NCI-H748 (cell line): ENCODE measurements at regions not wholly inside any gene's neighbourhood (a gene's known extent, or its start where the extent isn't known, plus 50 kb on each side); places are given as distances from the start of the nearest gene placed in this dataset.
"Not testable (repeated sequence)": the region's sequence is repeated elsewhere in the genome, so short reads cannot be mapped to it uniquely, and the experiment has no call there.

Experiments used
- DNase-seq: peaks from one replicate; lab custom pipeline; 2025; ENCODE audit not compliant: unreplicated experiment; lab: John Stamatoyannopoulos, UW

DNA sequence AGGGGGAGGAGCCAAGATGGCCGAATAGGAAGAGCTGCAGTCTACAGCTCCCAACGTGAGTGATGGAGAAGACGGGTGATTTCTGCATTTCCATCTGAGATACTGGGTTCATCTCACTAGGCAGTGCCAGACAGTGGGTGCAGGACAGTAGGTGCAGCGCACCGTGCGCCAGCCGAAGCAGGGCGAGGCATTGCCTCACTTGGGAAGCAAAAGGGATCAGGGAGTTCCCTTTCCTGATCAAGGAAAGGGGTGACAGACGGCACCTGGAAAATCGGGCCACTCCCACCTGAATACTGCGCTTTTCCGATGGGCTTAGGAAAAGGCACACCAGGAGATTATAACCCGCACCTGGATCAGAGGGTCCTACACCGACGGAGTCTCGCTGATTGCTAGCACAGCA is 121.1 kb upstream of the SESTD1 start:
- DNase-seq, result not testable (repeated sequence)

DNA sequence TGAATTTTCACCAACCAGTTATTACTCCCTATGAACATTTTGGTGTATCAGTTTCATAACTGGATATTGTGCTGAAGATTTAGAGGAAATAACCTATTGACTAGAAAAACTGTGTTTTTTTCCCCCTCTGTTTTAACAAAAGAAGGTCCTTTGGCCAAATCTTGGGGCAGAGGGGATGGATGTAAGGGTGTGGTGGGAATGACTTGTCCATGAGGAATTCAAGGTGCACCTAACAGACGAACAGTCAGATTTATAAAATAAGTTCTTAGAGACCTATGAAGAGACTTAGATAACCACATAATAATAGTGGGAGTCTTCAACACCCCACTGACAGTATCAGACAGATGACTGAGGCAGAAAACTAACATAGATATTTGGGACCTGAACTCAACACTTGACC is 119.3 kb upstream of the SESTD1 start:
- no peak for DNase-seq

- DNase-seq, result no peak
These were observed 112.7 kb upstream of the SESTD1 start for GRCh38 chr2:179377296-179377695.

DNA sequence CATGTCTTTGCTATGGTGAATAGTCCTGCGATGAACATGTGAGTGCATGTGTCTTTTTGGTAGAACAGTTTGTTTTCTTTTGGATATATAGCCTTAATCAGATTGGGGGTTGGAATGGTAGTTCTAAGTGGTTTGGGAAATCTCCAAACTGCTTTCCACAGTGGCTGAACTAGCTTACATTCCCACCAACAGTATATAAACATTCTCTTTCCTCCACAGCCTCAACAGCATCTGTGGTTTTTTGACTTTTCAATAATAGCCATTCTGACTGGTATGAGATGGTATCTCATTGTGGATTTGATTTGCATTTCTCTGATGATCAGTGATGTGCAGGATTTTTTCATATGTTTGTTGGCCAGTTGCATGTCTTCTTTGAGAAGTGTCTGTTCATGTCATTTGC is 112.2 kb upstream of the SESTD1 start:
- no peak for DNase-seq

- DNase-seq, result no peak
These were observed 109.2 kb upstream of the SESTD1 start for GRCh38 chr2:179373816-179374215.

DNA sequence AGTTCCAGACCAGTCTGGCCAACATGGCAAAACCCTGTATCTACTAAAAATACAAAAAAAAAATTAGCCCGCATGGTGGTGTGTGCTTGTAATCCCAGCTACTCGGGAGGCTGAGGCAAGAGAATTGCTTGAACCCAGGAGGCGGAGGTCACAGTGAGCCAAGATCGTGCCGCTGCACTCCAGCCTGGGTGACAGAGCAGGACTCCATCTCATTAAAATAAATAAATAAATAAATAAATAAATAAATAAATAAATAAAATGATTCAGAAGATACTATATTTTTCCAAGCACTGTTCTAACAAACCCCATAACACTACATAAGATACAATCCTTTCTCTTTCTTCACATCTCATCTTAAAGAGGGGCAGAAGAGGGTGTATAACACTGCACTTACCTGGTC is 100.9 kb upstream of the SESTD1 start:
- not testable (repeated sequence) for DNase-seq

- no peak for DNase-seq
These were observed 91.2 kb upstream of the SESTD1 start for GRCh38 chr2:179355881-179356280.

GRCh38 chr2:179354739-179355537 is 90.3 kb upstream of the SESTD1 start:
- no peak for DNase-seq

GRCh38 chr2:179354296-179354695 is 89.7 kb upstream of the SESTD1 start:
- no peak for DNase-seq

GRCh38 chr2:179352181-179352580 is 87.5 kb upstream of the SESTD1 start:
- no peak for DNase-seq

GRCh38 chr2:179351057-179351456 is 86.4 kb upstream of the SESTD1 start:
- DNase-seq, result no peak

DNA sequence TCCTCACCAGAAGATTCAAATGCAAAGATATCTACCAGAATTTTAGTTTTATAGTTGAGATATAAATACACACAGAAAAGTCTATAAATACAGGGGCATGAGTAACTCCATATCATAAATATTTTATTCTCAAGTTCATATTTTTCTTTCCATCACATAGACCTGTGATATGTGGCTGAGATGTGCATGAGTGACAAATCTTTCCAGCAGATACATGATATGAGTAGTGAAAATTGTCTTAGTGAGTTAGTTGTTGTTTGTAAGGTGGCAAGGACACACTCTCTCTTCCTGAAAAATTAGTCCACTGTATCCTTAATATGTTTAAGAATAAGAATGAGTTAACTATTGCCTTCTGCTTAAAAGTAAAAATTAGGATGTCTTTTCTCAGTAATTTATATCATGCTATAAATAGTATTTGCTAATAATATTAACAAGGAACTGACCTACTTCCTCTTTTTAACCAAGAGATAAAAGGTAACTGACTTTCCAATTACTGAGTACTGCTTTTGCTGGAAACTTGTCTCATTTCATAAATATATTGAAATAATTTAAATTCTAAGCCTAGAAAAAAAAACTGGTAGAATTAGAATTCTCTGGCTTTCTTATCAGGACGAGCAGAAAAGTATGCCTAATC is 85.2 kb upstream of the SESTD1 start:
- DNase-seq, result no peak

- DNase-seq, result no peak
These were observed 84.3 kb upstream of the SESTD1 start for GRCh38 chr2:179348906-179349305.

GRCh38 chr2:179344970-179345369 is 80.3 kb upstream of the SESTD1 start:
- no peak for DNase-seq

- DNase-seq, result no peak
These were observed 79.8 kb upstream of the SESTD1 start for GRCh38 chr2:179344280-179344964.

GRCh38 chr2:179343945-179344279 is 79.3 kb upstream of the SESTD1 start:
- DNase-seq, result no peak

GRCh38 chr2:179341152-179341866 is 76.7 kb upstream of the SESTD1 start:
- DNase-seq, result no peak

GRCh38 chr2:179340678-179341077 is 76.0 kb upstream of the SESTD1 start:
- DNase-seq, result peak; percentile 73

- no peak for DNase-seq
These were observed 74.0 kb upstream of the SESTD1 start for GRCh38 chr2:179338681-179339080.

- no peak for DNase-seq
These were observed 72.3 kb upstream of the SESTD1 start for GRCh38 chr2:179336782-179337534.

DNA sequence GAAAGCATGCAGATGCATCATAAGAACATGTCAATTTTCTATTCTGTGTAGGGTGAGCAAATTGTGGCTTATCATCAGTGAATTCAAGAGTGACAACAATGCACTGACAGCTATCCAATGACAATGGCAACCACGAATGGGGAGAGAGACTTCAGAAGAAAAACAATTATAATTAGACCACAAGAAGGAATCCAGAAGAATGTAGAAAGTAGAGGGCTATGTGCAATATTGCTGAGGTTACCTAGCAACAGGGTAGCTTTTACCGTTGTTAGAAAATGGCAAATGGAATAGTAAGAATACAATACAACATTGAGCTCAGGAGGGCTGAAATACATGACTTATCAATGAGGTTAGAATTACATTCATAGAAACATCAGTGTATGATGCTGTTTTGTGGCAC is 71.1 kb upstream of the SESTD1 start:
- peak; percentile 17 for DNase-seq
